ENCODE measurements at regions not wholly inside any gene's neighbourhood (a gene's known extent, or its start where the extent isn't known, plus 50 kb on each side); places are given as distances from the start of the nearest gene placed in this dataset.
"Not testable (repeated sequence)": the region's sequence is repeated elsewhere in the genome, so short reads cannot be mapped to it uniquely, and the experiment has no call there.

- H3K27me3 ChIP-seq (replicated peaks in 2 of 5; ENCODE audit: control insufficient read depth in 4 of 5, insufficient read depth in 5 of 5, low read length in 4 of 5); H3K9me3 ChIP-seq (ENCODE audit: control extremely low read depth in 1 of 5, control insufficient read depth in 4 of 5, insufficient read depth in 2 of 5, low read depth in 1 of 5, low read length in 4 of 5); CTCF ChIA-PET; H3K4me1 ChIP-seq (ENCODE audit: control extremely low read depth in 1 of 4, control insufficient read depth in 4 of 4, insufficient read depth in 4 of 4, low read length in 3 of 4); POLR2A ChIA-PET; DNase-seq; H3K27ac ChIP-seq (ENCODE audit: insufficient read depth in 1 of 2, low read depth in 1 of 2, low read length in 2 of 2, poor library complexity in 1 of 2, severe bottlenecking in 2 of 2); H3K4me3 ChIP-seq (ENCODE audit: control insufficient read depth in 1 of 7, extremely low read depth in 1 of 7, insufficient read depth in 4 of 7, low read depth in 2 of 7, low read length in 6 of 7); H3K36me3 ChIP-seq (ENCODE audit: control insufficient read depth in 4 of 4, insufficient read depth in 4 of 4, low read length in 3 of 4): not testable (repeated sequence)
- no CpG with 5 or more reads among the region's 11 CpGs for WGBS (ENCODE audit: insufficient coverage)
Measured at GRCh38 chr16:15262212-15262611, 115.9 kb downstream of the NPIPA5 start.

GRCh38 chr16:15247971-15248370 lies 130.1 kb downstream of the NPIPA5 start:
- H3K9me3 ChIP-seq (ENCODE audit: control extremely low read depth in 1 of 5, control insufficient read depth in 4 of 5, insufficient read depth in 2 of 5, low read depth in 1 of 5, low read length in 4 of 5); CTCF ChIA-PET; H3K27me3 ChIP-seq (replicated peaks in 2 of 5; ENCODE audit: control insufficient read depth in 4 of 5, insufficient read depth in 5 of 5, low read length in 4 of 5); H3K4me1 ChIP-seq (ENCODE audit: control extremely low read depth in 1 of 4, control insufficient read depth in 4 of 4, insufficient read depth in 4 of 4, low read length in 3 of 4); DNase-seq; H3K27ac ChIP-seq (ENCODE audit: insufficient read depth in 1 of 2, low read depth in 1 of 2, low read length in 2 of 2, poor library complexity in 1 of 2, severe bottlenecking in 2 of 2); POLR2A ChIA-PET; H3K36me3 ChIP-seq (ENCODE audit: control insufficient read depth in 4 of 4, insufficient read depth in 4 of 4, low read length in 3 of 4); H3K4me3 ChIP-seq (ENCODE audit: control insufficient read depth in 1 of 7, extremely low read depth in 1 of 7, insufficient read depth in 4 of 7, low read depth in 2 of 7, low read length in 6 of 7): not testable (repeated sequence)
- no CpG with 5 or more reads among the region's 2 CpGs for WGBS (ENCODE audit: insufficient coverage)

- H3K27me3 ChIP-seq (replicated peaks in 2 of 5; ENCODE audit: control insufficient read depth in 4 of 5, insufficient read depth in 5 of 5, low read length in 4 of 5); H3K27ac ChIP-seq (ENCODE audit: insufficient read depth in 1 of 2, low read depth in 1 of 2, low read length in 2 of 2, poor library complexity in 1 of 2, severe bottlenecking in 2 of 2); DNase-seq; POLR2A ChIA-PET; H3K36me3 ChIP-seq (ENCODE audit: control insufficient read depth in 4 of 4, insufficient read depth in 4 of 4, low read length in 3 of 4); CTCF ChIA-PET; H3K4me3 ChIP-seq (ENCODE audit: control insufficient read depth in 1 of 7, extremely low read depth in 1 of 7, insufficient read depth in 4 of 7, low read depth in 2 of 7, low read length in 6 of 7); H3K4me1 ChIP-seq (ENCODE audit: control extremely low read depth in 1 of 4, control insufficient read depth in 4 of 4, insufficient read depth in 4 of 4, low read length in 3 of 4); H3K9me3 ChIP-seq (ENCODE audit: control extremely low read depth in 1 of 5, control insufficient read depth in 4 of 5, insufficient read depth in 2 of 5, low read depth in 1 of 5, low read length in 4 of 5): not testable (repeated sequence)
- no CpG with 5 or more reads among the region's 3 CpGs for WGBS (ENCODE audit: insufficient coverage)
Measured at GRCh38 chr16:15236674-15237323, 141.3 kb downstream of the NPIPA5 start.

GRCh38 chr16:15235140-15235539 lies 141.1 kb upstream of the RRN3 start:
- H3K4me3 ChIP-seq (ENCODE audit: control insufficient read depth in 1 of 7, extremely low read depth in 1 of 7, insufficient read depth in 4 of 7, low read depth in 2 of 7, low read length in 6 of 7); H3K27ac ChIP-seq (ENCODE audit: insufficient read depth in 1 of 2, low read depth in 1 of 2, low read length in 2 of 2, poor library complexity in 1 of 2, severe bottlenecking in 2 of 2); CTCF ChIA-PET; H3K4me1 ChIP-seq (ENCODE audit: control extremely low read depth in 1 of 4, control insufficient read depth in 4 of 4, insufficient read depth in 4 of 4, low read length in 3 of 4); POLR2A ChIA-PET; H3K27me3 ChIP-seq (replicated peaks in 2 of 5; ENCODE audit: control insufficient read depth in 4 of 5, insufficient read depth in 5 of 5, low read length in 4 of 5); H3K9me3 ChIP-seq (ENCODE audit: control extremely low read depth in 1 of 5, control insufficient read depth in 4 of 5, insufficient read depth in 2 of 5, low read depth in 1 of 5, low read length in 4 of 5); DNase-seq; H3K36me3 ChIP-seq (ENCODE audit: control insufficient read depth in 4 of 4, insufficient read depth in 4 of 4, low read length in 3 of 4): not testable (repeated sequence)
- WGBS (ENCODE audit: insufficient coverage) = no CpG with 5 or more reads among the region's 5 CpGs

- CTCF ChIA-PET; H3K4me3 ChIP-seq (ENCODE audit: control insufficient read depth in 1 of 7, extremely low read depth in 1 of 7, insufficient read depth in 4 of 7, low read depth in 2 of 7, low read length in 6 of 7); POLR2A ChIA-PET; H3K36me3 ChIP-seq (ENCODE audit: control insufficient read depth in 4 of 4, insufficient read depth in 4 of 4, low read length in 3 of 4); DNase-seq; H3K4me1 ChIP-seq (ENCODE audit: control extremely low read depth in 1 of 4, control insufficient read depth in 4 of 4, insufficient read depth in 4 of 4, low read length in 3 of 4); H3K27me3 ChIP-seq (replicated peaks in 2 of 5; ENCODE audit: control insufficient read depth in 4 of 5, insufficient read depth in 5 of 5, low read length in 4 of 5); H3K9me3 ChIP-seq (ENCODE audit: control extremely low read depth in 1 of 5, control insufficient read depth in 4 of 5, insufficient read depth in 2 of 5, low read depth in 1 of 5, low read length in 4 of 5); H3K27ac ChIP-seq (ENCODE audit: insufficient read depth in 1 of 2, low read depth in 1 of 2, low read length in 2 of 2, poor library complexity in 1 of 2, severe bottlenecking in 2 of 2): not testable (repeated sequence)
- WGBS (ENCODE audit: insufficient coverage) = no CpG with 5 or more reads among the region's 9 CpGs
Measured at GRCh38 chr16:15234702-15235101, 140.6 kb upstream of the RRN3 start.

- POLR2A ChIA-PET; H3K27ac ChIP-seq (ENCODE audit: insufficient read depth in 1 of 2, low read depth in 1 of 2, low read length in 2 of 2, poor library complexity in 1 of 2, severe bottlenecking in 2 of 2); H3K9me3 ChIP-seq (ENCODE audit: control extremely low read depth in 1 of 5, control insufficient read depth in 4 of 5, insufficient read depth in 2 of 5, low read depth in 1 of 5, low read length in 4 of 5); H3K4me3 ChIP-seq (ENCODE audit: control insufficient read depth in 1 of 7, extremely low read depth in 1 of 7, insufficient read depth in 4 of 7, low read depth in 2 of 7, low read length in 6 of 7); H3K36me3 ChIP-seq (ENCODE audit: control insufficient read depth in 4 of 4, insufficient read depth in 4 of 4, low read length in 3 of 4); H3K4me1 ChIP-seq (ENCODE audit: control extremely low read depth in 1 of 4, control insufficient read depth in 4 of 4, insufficient read depth in 4 of 4, low read length in 3 of 4); CTCF ChIA-PET; H3K27me3 ChIP-seq (replicated peaks in 2 of 5; ENCODE audit: control insufficient read depth in 4 of 5, insufficient read depth in 5 of 5, low read length in 4 of 5); DNase-seq: not testable (repeated sequence)
- WGBS (ENCODE audit: insufficient coverage) = no CpG with 5 or more reads among the region's 5 CpGs
Measured at GRCh38 chr16:15230432-15230831, 136.4 kb upstream of the RRN3 start.

GRCh38 chr16:15229661-15230060 lies 135.6 kb upstream of the RRN3 start:
- DNase-seq; H3K27ac ChIP-seq (ENCODE audit: insufficient read depth in 1 of 2, low read depth in 1 of 2, low read length in 2 of 2, poor library complexity in 1 of 2, severe bottlenecking in 2 of 2); H3K4me1 ChIP-seq (ENCODE audit: control extremely low read depth in 1 of 4, control insufficient read depth in 4 of 4, insufficient read depth in 4 of 4, low read length in 3 of 4); H3K9me3 ChIP-seq (ENCODE audit: control extremely low read depth in 1 of 5, control insufficient read depth in 4 of 5, insufficient read depth in 2 of 5, low read depth in 1 of 5, low read length in 4 of 5); H3K36me3 ChIP-seq (ENCODE audit: control insufficient read depth in 4 of 4, insufficient read depth in 4 of 4, low read length in 3 of 4); H3K27me3 ChIP-seq (replicated peaks in 2 of 5; ENCODE audit: control insufficient read depth in 4 of 5, insufficient read depth in 5 of 5, low read length in 4 of 5); POLR2A ChIA-PET; H3K4me3 ChIP-seq (ENCODE audit: control insufficient read depth in 1 of 7, extremely low read depth in 1 of 7, insufficient read depth in 4 of 7, low read depth in 2 of 7, low read length in 6 of 7); CTCF ChIA-PET: not testable (repeated sequence)
- WGBS (ENCODE audit: insufficient coverage) = no CpG with 5 or more reads among the region's 2 CpGs
